ENCODE measurements at regions not wholly inside any gene's neighbourhood (a gene's known extent, or its start where the extent isn't known, plus 50 kb on each side); places are given as distances from the start of the nearest gene placed in this dataset.

GRCh38 chr10:85513436-85513835 is 853.2 kb downstream of the GRID1 start:
- no peak for DNase-seq

GRCh38 chr10:85515316-85515715 is 851.3 kb downstream of the GRID1 start:
- DNase-seq = no peak

GRCh38 chr10:85524001-85524666 is 842.5 kb downstream of the GRID1 start:
- no peak for DNase-seq

- no peak for DNase-seq
These were observed 838.8 kb downstream of the GRID1 start for GRCh38 chr10:85527616-85528317.

- DNase-seq = no peak
These were observed 838.3 kb downstream of the GRID1 start for GRCh38 chr10:85528318-85528652.

GRCh38 chr10:85531706-85532105 is 834.9 kb downstream of the GRID1 start:
- DNase-seq = no peak

GRCh38 chr10:85532773-85533172 is 833.8 kb downstream of the GRID1 start:
- DNase-seq = no peak

GRCh38 chr10:85535926-85536325 is 830.7 kb downstream of the GRID1 start:
- no peak for DNase-seq

- no peak for DNase-seq
These were observed 829.0 kb downstream of the GRID1 start for GRCh38 chr10:85537561-85537960.

- DNase-seq = no peak
These were observed 828.0 kb downstream of the GRID1 start for GRCh38 chr10:85538601-85539000.

- DNase-seq = no peak
These were observed 824.4 kb downstream of the GRID1 start for GRCh38 chr10:85542152-85542551.

GRCh38 chr10:85542936-85543730 is 823.5 kb downstream of the GRID1 start:
- DNase-seq = no peak

- no peak for DNase-seq
These were observed 821.6 kb downstream of the GRID1 start for GRCh38 chr10:85544956-85545355.

GRCh38 chr10:85545874-85546273 is 820.7 kb downstream of the GRID1 start:
- DNase-seq = no peak

GRCh38 chr10:85547460-85548023 is 819.1 kb downstream of the GRID1 start:
- no peak for DNase-seq

- peak in 1 of 2 experiments; percentile 41 for DNase-seq
These were observed 818.6 kb downstream of the GRID1 start for GRCh38 chr10:85548034-85548433.

Data from NCI-H524 (cell line).